ENCODE measurements at regions not wholly inside any gene's neighbourhood (a gene's known extent, or its start where the extent isn't known, plus 50 kb on each side); places are given as distances from the start of the nearest gene placed in this dataset.

DNA sequence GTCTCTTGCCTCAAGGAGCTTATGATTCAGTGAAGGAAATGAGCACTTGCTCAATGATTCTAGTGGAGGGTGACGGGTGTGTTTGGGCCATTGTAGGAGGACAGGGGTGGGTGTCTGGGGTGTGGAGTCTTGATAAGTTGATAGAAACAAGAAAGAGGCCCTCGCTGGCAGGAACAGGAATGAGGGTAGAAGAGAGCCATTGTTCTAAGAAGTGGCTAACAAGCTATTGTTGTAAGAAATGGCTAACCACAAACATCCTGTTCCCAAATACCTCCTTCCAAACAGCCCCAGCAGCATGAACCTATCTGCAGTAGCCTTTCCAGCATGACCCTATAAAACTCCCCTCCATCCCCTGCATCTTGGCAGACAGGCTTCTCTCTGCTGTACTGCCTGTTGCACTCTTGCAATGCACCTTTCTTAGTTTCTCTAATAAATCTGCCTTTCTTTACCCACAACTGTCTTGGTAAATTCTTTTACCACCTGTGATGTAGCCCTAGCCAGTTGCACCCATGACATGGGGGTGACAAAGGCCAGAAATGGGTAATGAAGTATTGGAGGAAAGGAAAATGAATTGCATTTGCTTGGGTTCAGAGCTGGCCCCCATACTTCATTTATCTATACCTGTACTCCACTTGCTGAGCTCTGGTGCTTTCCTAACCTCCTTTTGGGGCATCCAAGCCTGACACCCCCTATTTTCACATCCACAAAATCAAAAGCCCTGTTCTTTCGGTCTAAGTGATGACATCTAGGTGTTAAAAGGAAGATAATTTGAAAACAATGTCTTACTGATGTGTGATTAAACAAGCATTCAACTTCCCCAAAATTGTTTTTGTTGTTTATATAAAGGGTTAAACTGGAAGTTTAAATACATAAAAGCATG lies 389.1 kb downstream of the GRIN2B start:
- WGBS = 82% methylated on average over 3 of the region's 3 CpGs
- Histone ChIP-seq H3K27me3 (ENCODE audit: control insufficient read depth in 4 of 4, insufficient read depth in 4 of 4, low read length in 3 of 4) (no peaks in the 10 kb centered on the region), H3K9ac (ENCODE audit: low read depth in 1 of 2, low read length in 2 of 2) (no peak overlapping the region), H3K27ac (ENCODE audit: low read depth in 1 of 2, low read length in 2 of 2) (no peak overlapping the region), H3K36me3 (ENCODE audit: control insufficient read depth in 4 of 4, insufficient read depth in 3 of 4, low read depth in 1 of 4, low read length in 3 of 4) (no peaks in the 10 kb centered on the region), H3K4me3 (ENCODE audit: low read depth in 1 of 3, low read length in 3 of 3) (no peak overlapping the region), H3K4me1 (ENCODE audit: control insufficient read depth in 4 of 4, insufficient read depth in 4 of 4, low read length in 3 of 4) (peaks cover 3 to 41% (median 21%) of the 10 kb centered on the region in 4 donors), H3K9me3 (ENCODE audit: control insufficient read depth in 4 of 4, low read length in 3 of 4) (no peaks in the 10 kb centered on the region)
- no peak for DNase-seq (ENCODE audit: low spot score)
- TF ChIP-seq SP1 (IDR thresholded peaks at IDR 0.05) = no peak
- TF ChIP-seq HNF4G (IDR thresholded peaks at IDR 0.05) = no peak
- TF ChIP-seq RXRA (IDR thresholded peaks at IDR 0.05) = no peak
- no peak for TF ChIP-seq HNF4A (conservative IDR thresholded peaks at IDR 0.05)
- TF ChIP-seq, protein P1, sequence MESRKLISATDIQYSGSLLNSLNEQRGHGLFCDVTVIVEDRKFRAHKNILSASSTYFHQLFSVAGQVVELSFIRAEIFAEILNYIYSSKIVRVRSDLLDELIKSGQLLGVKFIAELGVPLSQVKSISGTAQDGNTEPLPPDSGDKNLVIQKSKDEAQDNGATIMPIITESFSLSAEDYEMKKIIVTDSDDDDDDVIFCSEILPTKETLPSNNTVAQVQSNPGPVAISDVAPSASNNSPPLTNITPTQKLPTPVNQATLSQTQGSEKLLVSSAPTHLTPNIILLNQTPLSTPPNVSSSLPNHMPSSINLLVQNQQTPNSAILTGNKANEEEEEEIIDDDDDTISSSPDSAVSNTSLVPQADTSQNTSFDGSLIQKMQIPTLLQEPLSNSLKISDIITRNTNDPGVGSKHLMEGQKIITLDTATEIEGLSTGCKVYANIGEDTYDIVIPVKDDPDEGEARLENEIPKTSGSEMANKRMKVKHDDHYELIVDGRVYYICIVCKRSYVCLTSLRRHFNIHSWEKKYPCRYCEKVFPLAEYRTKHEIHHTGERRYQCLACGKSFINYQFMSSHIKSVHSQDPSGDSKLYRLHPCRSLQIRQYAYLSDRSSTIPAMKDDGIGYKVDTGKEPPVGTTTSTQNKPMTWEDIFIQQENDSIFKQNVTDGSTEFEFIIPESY (IDR thresholded peaks at IDR 0.05) = no peak
- TF ChIP-seq, protein P2, sequence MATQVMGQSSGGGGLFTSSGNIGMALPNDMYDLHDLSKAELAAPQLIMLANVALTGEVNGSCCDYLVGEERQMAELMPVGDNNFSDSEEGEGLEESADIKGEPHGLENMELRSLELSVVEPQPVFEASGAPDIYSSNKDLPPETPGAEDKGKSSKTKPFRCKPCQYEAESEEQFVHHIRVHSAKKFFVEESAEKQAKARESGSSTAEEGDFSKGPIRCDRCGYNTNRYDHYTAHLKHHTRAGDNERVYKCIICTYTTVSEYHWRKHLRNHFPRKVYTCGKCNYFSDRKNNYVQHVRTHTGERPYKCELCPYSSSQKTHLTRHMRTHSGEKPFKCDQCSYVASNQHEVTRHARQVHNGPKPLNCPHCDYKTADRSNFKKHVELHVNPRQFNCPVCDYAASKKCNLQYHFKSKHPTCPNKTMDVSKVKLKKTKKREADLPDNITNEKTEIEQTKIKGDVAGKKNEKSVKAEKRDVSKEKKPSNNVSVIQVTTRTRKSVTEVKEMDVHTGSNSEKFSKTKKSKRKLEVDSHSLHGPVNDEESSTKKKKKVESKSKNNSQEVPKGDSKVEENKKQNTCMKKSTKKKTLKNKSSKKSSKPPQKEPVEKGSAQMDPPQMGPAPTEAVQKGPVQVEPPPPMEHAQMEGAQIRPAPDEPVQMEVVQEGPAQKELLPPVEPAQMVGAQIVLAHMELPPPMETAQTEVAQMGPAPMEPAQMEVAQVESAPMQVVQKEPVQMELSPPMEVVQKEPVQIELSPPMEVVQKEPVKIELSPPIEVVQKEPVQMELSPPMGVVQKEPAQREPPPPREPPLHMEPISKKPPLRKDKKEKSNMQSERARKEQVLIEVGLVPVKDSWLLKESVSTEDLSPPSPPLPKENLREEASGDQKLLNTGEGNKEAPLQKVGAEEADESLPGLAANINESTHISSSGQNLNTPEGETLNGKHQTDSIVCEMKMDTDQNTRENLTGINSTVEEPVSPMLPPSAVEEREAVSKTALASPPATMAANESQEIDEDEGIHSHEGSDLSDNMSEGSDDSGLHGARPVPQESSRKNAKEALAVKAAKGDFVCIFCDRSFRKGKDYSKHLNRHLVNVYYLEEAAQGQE (IDR thresholded peaks at IDR 0.05) = no peak
- TF ChIP-seq, protein P3, sequence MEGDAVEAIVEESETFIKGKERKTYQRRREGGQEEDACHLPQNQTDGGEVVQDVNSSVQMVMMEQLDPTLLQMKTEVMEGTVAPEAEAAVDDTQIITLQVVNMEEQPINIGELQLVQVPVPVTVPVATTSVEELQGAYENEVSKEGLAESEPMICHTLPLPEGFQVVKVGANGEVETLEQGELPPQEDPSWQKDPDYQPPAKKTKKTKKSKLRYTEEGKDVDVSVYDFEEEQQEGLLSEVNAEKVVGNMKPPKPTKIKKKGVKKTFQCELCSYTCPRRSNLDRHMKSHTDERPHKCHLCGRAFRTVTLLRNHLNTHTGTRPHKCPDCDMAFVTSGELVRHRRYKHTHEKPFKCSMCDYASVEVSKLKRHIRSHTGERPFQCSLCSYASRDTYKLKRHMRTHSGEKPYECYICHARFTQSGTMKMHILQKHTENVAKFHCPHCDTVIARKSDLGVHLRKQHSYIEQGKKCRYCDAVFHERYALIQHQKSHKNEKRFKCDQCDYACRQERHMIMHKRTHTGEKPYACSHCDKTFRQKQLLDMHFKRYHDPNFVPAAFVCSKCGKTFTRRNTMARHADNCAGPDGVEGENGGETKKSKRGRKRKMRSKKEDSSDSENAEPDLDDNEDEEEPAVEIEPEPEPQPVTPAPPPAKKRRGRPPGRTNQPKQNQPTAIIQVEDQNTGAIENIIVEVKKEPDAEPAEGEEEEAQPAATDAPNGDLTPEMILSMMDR (IDR thresholded peaks at IDR 0.05; ENCODE audit: low read depth, low read length, missing input control) = no peak
- no peak for TF ChIP-seq GABPA (IDR thresholded peaks at IDR 0.05 in 1 of 2, conservative IDR thresholded peaks at IDR 0.05 in 1 of 2)
- TF ChIP-seq, protein P4, sequence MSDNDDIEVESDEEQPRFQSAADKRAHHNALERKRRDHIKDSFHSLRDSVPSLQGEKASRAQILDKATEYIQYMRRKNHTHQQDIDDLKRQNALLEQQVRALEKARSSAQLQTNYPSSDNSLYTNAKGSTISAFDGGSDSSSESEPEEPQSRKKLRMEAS (IDR thresholded peaks at IDR 0.05) = no peak
- TF ChIP-seq JUND (IDR thresholded peaks at IDR 0.05) = no peak
- no peak for TF ChIP-seq YY1 (IDR thresholded peaks at IDR 0.05)
- no peak for TF ChIP-seq FOXA2 (IDR thresholded peaks at IDR 0.05)
- no peak for TF ChIP-seq NR2F2 (IDR thresholded peaks at IDR 0.05)
- TF ChIP-seq TAF1 (conservative IDR thresholded peaks at IDR 0.05) = no peak
- no peak for TF ChIP-seq FOXA1 (IDR thresholded peaks at IDR 0.05)
- TF ChIP-seq, protein P5, sequence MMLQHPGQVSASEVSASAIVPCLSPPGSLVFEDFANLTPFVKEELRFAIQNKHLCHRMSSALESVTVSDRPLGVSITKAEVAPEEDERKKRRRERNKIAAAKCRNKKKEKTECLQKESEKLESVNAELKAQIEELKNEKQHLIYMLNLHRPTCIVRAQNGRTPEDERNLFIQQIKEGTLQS (IDR thresholded peaks at IDR 0.05) = no peak
- TF ChIP-seq RAD21 (IDR thresholded peaks at IDR 0.05) = no peak
- TF ChIP-seq EGR1 (IDR thresholded peaks at IDR 0.05; ENCODE audit: low read depth in 2 of 2) = no peak

Data from liver (tissue), 8 donors.